COLO668 (cell line): ENCODE measurements at regions not wholly inside any gene's neighbourhood (a gene's known extent, or its start where the extent isn't known, plus 50 kb on each side); places are given as distances from the start of the nearest gene placed in this dataset.
"Not testable (repeated sequence)": the region's sequence is repeated elsewhere in the genome, so short reads cannot be mapped to it uniquely, and the experiment has no call there.

Source experiments
- DNase-seq: peaks from one replicate; lab custom pipeline; 2025; ENCODE audit not compliant: unreplicated experiment; lab: John Stamatoyannopoulos, UW

DNA sequence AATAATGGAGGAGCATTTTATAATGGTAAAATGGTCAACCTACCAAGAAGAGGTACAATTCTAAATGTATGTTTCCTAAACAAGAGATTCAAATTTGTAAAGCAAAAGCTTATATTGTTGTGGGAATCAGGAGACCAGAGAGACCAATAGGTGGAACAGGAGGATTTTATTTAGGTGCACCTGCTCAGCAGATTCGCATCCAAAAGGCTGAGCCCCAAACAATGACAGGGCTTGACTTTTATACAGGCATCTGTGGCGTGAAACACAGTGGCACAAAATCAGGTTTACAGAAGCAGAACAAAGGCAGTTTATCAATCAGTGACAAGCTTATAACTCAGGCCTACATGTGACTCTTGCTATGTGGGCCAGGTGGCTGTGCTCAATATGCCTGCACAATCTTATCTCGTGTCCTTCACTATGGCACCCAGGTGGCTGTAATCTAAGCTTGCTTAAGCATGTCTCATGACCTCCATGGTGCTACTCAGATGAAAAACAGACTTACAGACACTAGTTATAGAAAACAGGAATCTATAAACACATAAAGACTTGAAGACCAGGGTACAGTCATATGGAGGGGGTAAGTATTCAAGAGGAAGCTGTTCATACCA lies 780.2 kb upstream of the CA10 start:
- no peak for DNase-seq

DNA sequence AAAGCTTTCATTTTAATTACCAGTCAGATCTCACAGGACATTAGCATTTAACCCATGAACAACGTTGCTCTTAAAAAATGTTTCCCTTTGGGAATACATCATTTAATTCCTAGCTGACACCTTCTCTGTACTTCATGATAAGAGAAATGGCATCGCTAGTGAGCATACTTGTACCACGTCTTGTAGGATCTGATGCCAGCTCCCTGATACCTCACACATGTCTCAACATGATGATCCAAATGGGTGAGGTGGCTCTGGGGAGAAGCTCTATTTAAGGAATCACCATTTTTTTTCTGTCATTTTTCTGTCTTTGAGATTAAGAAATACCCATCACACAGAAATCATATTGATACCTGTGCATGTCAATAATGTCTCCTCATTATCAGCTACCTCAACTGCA lies 772.1 kb upstream of the CA10 start:
- no peak for DNase-seq

DNA sequence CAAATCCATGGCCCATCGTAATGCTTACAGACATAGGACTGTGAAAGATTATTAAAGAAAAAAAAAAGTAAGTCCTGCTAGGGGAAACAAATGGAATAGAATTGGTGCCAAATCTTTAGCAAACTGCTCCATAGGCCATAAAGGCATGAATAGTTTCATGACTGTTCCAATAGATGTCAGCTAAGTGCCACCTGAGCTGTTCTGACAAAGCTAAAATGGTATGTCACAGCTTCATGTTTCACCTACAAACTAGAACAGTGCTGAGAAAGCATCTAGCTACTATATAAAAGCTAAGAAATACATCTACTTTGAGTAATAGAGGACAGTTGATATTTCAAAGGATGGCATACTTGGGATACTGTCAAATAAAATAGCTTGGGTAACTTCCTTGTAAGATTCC lies 771.6 kb upstream of the CA10 start:
- no peak for DNase-seq

DNA sequence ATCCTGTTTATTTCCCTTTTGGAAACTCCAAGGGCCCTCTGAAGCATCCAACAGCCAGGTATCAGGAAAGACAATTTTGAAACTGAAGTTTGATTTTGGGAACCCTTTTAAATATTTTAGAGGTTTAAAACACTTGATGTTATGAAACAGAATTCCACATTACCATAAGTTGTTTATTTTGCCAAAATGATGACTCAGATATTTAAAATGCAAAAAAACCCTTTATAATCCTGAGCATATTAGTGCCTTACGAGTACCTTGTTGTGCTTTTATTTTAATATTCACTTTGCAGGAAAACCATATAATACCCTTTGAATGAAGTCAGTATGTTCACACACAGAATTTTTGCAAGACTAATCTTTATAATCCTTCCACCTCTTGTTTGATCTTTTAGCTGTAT lies 765.1 kb upstream of the CA10 start:
- DNase-seq, result no peak

DNA sequence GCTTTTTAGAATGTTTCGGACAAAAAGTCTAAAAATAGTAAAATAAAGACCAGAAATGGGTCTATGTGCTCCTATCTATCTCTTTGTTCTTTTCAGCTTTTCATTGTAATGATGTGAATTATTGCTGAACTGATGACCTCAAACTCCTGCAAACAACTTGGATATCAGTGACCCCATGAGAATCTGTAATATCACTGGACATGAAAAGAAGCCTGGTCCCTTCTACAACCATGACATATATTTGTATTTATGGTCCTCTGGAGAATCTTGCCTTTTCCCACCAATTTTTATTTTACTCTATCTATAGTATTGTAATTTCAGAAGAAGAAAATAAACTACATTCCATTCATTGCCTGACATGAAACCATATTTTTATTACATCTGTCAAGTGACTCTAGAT lies 740.7 kb upstream of the CA10 start:
- no peak for DNase-seq

DNA sequence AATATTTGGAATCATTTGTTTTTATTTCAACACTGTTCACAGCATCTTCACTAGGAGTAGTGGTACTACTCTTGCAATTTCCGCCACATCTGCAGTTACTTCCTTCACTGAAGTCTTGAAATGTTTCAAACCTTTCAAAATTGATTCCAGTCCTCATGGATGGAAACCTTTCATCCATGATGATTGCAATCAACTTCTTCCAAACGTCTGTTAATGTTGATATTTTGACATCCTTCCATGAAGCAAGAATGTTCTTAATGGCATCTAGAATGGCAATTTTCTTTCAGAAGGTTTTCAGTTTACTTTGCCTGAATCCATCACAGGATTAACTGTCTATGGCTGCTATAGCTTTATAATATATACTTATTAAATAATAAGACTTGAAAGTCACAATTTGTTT lies 736.8 kb upstream of the CA10 start:
- DNase-seq, result no peak

DNA sequence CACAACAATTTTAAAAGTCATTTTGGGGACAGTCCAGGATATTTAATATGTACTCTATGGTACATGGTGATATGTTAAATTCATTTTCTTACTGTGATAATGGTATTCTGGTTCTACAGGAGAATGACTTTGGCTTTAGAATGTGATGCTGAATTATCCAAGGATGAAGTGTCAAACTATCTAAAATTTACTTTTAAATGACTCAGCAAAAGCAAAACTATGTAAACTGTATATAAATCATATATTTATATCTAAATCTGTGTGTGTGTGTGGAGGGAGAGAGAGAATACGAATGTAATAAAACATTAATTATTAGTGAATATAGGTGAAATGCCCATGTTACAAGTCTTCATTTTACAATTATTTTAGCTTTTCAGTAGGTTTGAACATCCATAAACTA lies 733.8 kb upstream of the CA10 start:
- no peak for DNase-seq

DNA sequence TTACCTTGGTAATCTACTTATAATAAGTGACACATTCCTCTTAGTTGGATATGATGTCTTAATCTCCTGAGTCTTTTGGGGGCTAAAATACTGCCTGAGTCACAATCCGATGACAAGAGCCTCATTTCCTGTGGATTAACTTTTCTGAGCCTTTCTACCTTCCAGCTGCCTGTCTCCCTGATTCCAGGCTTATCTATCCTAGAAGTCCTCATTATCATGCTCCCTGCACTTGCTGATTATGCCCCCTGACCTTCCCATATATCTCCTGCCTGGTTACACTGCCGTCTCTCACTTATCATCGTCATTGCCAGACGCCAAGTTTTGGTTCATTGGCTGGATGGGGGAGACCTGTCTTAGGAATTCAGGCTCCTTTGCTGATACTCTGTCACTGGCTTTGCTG lies 727.4 kb upstream of the CA10 start:
- no peak for DNase-seq

DNA sequence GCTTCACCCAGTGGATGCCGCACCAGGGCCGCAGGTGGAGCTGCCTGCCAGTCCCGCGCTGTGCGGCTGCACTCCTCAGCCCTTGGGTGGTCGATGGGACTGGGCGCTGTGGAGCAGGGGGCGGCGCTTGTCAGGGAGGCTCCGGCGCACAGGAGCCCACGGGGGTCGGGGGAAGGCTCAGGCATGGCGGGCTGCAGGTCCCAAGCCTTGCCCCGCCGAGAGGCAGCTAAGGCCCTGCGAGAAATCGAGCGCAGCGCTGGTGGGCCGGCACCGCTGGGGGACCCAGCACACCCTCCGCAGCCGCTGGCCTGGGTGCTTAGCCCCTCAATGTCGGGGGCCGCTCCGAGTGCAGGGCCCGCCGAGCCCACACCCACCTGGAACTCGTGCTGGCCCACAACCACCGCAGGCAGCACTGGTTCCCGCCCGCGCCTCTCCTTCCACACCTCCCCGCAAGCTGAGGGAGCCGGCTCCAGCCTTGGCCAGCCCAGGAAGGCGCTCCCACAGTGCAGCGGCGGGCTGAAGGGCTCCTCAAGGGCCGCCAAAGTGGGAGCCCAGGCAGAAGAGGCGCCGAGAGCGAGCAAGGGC lies 725.5 kb upstream of the CA10 start:
- DNase-seq, result not testable (repeated sequence)

DNA sequence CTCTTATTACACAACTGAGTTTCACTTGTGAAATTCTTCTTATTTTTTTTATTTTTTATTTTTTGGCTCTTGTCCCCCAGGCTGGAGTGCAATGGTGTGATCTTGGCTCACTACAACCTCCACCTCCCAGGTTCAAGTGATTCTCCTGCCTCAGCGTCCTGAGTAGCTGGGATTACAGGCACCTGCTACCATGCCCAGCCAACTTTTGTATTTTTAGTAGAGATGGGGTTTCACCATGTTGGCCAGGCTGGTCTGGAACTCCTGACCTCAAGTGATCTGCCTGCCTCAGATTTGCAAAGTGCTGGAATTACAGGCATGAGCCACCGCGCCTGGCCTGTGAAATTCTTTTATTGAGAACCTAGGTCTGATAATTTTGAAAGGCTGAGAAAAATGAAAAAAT lies 688.3 kb upstream of the CA10 start:
- not testable (repeated sequence) for DNase-seq

DNA sequence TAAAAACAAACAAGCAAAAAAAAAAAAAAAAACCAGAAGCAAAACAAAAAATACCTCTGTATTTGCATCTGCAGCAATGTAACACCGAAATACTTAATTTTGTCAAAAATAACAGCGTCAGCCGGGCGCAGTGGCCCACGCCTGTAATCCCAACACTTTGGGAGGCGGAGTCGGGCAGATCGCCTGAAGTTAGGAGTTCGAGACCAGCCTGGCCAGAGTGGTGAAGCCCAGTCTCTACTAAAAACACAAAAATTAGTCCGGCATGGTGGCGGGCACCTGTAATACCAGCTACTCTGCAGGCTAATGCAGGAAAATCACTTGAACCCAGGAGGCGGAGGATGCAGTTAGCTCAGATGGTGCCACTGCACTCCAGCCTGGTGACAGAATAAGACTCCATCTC lies 683.5 kb upstream of the CA10 start:
- no peak for DNase-seq

DNA sequence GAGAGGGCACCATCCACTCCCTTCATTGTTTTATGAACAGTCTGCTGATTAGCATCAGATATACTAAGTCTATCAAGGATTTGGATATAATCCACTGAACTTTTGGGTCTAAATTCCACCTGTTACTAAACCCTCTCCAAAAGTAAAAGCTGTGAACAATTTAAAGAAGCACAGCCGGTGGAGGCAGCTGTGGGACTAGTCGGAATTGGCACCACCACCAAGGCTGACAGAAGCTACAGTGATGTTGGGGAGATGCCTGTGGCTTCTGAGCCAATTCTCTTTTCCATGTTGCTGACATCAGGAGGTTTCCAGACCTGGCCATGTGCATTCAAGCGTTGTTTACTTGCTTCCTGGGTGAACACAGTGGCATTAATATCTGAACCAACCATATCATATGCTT lies 679.0 kb upstream of the CA10 start:
- no peak for DNase-seq

DNA sequence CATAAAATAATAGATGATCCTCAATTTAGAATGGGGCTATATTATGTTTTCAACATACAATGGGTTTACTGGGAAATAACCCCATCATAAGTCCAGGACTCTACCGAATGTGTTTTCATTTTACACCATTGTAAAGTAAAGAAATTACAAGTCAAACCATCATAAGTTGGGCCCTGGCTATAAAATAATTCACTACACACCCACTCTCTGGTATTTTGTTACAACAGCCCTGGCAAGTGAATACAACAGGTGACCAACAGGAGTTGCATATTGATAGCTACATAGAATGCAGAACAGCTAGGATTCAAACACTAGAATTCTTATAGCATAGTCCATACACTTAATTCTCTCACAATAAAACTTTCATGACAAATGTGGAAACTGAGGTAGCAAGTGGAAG lies 673.0 kb upstream of the CA10 start:
- no peak for DNase-seq

DNA sequence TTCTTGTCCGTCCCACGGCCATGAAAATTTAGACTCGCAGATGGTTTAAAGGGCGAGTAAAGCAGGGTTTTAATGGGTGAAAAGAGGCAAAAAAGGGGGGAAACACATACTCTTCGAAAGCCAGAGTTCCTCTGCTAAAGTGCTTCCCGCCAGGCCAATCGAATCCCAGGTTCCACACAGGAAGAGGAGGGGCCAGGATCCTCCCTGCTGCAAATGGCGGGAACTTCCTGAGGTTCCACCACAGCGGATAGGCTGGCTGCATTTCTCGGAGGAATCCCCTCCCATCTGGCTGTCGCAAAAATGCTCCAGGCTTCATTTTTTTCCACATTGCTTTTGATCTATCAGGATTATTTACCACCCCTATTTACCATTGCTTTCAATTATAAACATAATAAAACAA lies 670.1 kb upstream of the CA10 start:
- DNase-seq, result no peak

DNA sequence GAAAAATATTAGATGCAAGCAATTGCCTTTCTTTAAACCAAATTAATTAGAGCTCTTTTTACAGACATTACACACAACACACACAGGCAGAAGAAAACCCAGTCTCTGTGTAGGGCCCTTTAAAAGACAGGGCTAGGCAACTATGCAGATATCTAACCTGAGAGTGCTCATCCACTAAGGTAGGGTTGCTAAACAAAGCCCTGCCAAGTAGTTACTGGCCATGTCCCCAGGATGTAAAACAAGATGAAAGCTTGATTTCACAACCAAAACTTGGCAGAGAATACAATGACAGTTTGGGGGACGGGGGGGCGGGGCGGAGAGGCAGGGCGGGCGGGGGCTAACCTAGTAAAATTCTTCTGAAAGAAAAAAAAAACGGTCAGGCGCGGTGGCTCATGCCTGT lies 669.0 kb upstream of the CA10 start:
- no peak for DNase-seq

DNA sequence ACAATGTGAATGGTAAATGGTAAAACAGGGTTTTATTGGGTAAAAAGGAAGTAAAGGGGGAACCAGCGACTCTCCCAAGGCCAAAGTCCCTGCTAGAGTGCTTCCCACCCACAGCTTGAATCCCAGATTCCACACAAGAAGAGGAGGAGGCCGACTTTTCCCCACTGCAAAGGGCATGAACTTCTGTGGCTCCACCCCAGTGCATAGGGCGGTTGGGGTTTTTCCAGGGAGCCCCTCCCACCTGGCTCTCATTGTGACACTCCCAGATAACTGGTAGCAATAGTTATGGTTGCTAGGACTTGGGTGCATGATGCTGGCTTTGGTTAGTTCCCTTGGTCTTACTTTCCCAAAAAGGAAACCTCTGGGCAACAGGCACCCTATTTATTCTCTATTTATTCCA lies 666.0 kb upstream of the CA10 start:
- no peak for DNase-seq

DNA sequence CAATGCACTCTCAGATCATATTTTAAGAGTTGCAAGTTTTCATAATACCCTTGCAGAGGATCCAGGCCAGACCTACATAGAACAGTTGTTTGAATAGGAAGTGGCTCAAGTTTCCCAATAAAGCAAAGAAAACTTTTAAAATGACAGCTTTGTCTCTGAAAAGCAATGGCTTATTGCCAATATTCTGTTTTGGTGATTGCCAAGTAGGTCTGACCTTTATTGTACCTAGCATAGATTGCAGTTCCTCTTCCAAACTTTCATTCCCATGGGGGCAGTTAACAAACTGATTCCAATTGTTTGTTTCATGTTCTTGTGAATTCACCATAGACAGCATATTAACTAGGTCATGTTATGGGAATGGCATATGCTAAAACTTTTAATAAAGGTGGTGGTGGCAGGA lies 664.6 kb upstream of the CA10 start:
- no peak for DNase-seq

DNA sequence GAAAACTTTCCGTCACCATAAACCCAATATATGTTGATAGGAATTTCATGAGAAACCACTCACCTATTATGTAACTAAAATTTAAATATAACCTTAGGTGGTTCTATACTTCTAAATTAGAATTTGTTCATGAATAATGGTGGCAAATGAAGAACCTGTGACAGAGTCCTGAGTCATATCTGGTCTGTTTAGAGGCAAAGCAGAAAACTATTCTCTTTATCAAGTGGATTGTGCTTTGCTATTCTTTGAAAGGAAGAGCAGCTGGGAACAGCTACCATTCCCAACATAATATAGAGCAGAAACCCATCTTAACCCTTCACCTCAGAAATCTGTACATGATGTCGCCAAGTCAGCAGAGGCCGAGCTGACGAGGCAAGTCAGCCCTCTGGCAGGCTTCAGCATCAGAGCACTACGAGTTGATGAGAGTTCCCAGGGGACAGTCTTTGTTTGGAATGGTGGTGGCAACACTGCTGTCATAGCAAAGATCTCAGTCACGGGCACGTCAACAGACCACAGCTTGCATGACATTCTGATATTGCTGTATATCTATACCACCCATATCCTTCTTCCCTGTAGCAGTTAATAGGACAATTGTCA lies 631.9 kb upstream of the CA10 start:
- DNase-seq, result no peak

DNA sequence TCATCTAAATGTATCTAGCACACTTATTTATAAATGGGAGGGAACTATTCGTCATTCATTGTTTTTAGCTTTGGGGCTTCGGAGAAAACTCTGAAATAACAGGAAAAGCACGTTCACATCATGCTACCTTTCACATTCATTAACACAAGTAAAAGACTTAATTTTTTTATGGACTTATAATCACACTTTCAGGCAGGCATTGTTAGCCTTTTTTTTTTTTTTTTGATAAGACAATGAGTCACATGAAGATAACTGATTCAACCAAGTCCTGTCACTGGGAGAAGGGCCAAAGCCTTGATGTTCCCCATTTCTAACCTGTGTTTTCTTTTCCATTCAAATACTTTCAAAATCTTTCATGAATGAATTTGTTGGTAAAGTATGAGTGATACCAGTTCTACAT lies 631.3 kb upstream of the CA10 start:
- DNase-seq, result no peak

DNA sequence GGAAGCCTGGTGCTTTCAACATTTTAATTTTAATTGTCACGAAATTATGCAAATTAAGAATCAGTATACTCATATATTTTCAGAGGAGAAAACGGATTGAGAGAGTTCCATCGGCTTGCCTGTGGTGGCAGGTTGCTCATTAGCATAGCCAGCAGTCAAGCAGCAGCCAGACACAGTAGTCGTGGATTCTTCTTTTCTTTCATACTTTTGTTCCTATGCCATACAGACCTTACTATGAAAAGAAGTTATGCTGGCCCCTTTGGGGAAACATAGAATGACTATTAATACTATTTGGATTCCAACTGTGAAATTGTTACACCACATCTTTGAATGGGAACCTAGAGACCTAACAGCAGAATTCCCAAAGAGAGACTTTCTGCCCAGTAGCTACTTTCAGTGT lies 617.7 kb upstream of the CA10 start:
- no peak for DNase-seq

DNA sequence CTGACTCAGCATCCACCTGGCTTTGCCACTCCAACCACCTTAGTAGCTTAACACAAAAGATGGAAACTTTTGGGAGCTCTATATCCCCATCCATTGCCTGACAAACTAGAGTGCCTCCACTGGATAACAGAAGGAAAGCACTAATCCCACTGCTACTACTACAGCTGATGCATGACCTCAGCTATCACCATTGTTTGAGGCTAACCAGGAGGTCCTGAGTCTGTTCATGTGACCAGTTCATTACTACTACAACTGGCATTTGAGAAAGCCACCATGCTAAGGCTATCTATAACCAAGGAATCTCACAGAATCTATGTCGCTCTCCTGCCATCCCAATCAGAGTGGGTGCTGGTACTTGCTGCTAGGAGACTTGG lies 604.3 kb upstream of the CA10 start:
- no peak for DNase-seq

DNA sequence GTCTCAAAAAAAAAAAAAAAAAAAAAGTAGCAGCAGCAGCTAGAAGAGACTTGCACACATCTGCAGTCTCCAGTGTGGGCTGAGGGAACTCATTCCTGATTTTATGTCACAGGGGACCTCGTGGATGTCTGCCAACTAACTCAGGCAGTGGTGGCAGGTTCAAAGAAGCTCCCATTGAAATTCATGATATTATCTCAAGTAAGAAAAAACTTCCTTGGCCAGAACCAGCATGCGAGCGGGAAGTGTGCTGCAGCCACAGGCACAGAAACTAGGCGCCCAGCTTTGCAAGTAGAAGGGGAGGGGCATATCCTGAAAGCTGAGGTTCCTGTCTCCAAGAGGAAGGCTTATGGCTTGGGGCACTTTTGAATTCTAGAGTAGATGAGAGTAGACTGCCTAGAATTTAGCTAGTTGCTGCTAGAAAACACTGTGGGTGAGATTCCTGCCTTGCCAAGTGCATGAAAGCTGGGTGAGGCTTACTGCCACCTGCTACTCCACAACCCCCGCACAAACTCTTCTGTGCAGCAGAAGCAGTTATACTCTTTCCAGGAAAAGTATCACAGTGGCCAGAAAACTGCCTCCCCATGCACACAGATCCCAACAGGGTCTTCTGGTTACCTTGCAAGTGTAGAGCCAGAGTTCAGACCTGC lies 603.8 kb upstream of the CA10 start:
- DNase-seq, result no peak

DNA sequence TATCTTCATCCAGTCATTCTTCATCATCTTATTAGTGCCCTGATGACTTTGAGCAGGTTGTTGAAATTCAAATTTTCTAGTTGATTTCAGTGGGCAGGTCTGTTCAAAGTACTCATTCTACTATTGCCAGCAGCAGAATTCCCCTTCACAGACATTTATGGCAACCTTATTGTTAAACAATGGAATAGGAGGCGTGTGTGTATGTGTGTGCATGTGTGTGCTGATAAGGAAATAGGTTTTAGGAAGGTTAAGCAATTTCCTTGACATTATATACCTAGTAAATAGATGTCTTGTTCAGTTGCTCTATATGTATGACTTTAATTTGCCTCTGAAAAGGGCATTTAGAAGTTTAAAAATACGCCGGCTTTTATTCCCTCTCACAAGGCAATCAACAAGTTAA lies 601.4 kb upstream of the CA10 start:
- no peak for DNase-seq
